AG10803 (cell line): ENCODE measurements at regions not wholly inside any gene's neighbourhood (a gene's known extent, or its start where the extent isn't known, plus 50 kb on each side); places are given as distances from the start of the nearest gene placed in this dataset.
"Not testable (repeated sequence)": the region's sequence is repeated elsewhere in the genome, so short reads cannot be mapped to it uniquely, and the experiment has no call there.

Source experiments
- DNase-seq: peaks from one replicate; pipeline ENCODE4 v3.0.0; 2010; ENCODE audit warnings: low read depth
- H3K4me3 ChIP-seq: 2 replicates; pipeline ENCODE4 v1.5.1; 2011; ENCODE audit warnings: mild to moderate bottlenecking, low read length, control low read depth
- TF ChIP-seq, protein P1 (sequence below): conservative IDR thresholded peaks from 2 replicates; pipeline ENCODE4 v1.5.1; 2011; ENCODE audit warnings: mild to moderate bottlenecking, low read length, control low read depth, inconsistent platforms

DNA sequence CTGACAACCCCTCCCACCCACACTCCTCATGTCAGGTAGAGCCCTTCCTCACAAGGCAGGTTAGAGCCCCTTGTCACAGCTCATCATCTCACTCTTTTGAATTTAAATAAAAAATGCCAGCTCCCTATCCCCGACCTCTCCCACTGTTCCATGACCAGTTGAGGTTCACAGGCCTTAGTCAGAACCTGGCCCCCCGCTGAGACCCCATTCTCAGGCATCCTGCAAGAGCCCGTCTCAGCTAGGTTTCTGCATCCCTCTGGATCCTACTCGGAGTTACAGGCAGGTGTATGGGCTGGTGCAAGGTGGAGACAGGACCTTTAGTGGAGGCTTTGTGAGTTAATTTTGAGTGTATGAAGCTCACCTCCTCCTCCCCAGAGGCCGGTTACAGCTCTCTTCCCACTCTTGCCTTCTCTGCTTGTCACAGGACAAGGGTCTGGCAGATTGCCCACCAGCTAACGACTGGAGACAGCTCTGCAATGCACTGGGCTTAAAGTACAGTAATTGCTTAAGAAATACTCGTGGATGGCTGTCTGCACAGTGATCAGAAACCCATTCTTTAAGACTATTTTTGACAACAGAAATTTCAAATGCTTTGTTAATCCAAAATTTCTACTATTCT lies 394.9 kb upstream of the DPP6 start:
- H3K4me3 ChIP-seq = no peak overlapping the region
- DNase-seq = no peak
- TF ChIP-seq, protein P1, sequence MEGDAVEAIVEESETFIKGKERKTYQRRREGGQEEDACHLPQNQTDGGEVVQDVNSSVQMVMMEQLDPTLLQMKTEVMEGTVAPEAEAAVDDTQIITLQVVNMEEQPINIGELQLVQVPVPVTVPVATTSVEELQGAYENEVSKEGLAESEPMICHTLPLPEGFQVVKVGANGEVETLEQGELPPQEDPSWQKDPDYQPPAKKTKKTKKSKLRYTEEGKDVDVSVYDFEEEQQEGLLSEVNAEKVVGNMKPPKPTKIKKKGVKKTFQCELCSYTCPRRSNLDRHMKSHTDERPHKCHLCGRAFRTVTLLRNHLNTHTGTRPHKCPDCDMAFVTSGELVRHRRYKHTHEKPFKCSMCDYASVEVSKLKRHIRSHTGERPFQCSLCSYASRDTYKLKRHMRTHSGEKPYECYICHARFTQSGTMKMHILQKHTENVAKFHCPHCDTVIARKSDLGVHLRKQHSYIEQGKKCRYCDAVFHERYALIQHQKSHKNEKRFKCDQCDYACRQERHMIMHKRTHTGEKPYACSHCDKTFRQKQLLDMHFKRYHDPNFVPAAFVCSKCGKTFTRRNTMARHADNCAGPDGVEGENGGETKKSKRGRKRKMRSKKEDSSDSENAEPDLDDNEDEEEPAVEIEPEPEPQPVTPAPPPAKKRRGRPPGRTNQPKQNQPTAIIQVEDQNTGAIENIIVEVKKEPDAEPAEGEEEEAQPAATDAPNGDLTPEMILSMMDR = no peak

DNA sequence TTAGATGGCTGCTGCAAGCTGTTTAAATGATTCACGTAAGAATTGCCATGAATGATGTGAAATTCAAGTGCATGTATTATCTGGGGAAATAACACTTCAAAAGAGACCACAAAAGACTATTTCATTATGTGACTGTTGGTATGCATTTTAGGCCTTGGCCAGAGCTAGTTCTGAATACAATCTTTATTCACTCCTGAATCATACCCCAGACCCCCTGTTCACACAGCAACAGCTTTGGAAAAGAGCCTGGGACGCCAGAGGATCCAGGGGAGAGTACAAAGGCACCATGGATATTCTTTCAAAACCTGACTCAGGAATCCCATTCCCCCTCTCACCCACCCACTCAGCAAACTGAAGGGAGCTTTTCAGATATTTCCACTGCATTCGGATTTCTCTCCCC lies 377.1 kb upstream of the DPP6 start:
- H3K4me3 ChIP-seq = no peak overlapping the region
- DNase-seq = no peak
- TF ChIP-seq, protein P1 = no peak

DNA sequence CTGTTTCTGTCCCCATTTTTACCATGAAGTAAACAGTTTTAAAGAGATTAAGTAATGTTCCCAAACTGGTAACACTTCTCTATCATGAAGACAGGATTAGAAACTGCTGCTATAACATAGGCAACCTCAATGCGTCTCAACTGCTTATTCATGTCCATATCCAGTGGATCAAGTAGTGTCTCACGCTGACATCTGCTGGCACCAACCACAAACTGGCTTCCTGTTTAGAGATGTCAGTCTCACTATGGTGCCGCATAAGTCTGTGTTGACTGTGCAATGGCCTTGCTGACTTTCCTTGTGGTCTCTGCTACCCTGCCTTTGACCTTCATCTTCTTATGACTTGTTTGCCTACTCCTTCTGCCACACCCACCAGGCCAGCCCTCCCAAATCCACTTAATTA lies 369.6 kb upstream of the DPP6 start:
- no peak overlapping the region for H3K4me3 ChIP-seq
- no peak for DNase-seq
- TF ChIP-seq, protein P1 = no peak

DNA sequence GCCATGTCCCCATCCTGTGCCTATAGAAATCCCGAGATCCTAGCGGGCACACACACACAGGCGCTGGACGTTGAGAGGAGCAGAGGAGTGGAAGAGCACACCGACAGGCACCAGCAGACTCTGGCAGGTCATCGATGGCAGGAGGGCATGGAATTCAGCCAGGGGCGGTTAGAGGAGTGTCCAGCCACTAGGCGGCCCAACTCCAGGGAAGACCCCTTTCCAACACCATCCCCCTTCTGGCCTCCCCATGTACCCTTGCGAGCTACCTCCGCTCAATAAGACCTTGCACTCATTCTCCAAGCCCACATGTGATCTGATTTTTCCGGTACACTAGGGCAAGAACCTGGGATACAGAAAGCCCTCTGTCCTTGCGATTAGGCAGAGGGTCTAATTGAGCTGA lies 356.0 kb upstream of the DPP6 start:
- TF ChIP-seq, protein P1 = no peak
- DNase-seq = no peak
- no peak overlapping the region for H3K4me3 ChIP-seq

DNA sequence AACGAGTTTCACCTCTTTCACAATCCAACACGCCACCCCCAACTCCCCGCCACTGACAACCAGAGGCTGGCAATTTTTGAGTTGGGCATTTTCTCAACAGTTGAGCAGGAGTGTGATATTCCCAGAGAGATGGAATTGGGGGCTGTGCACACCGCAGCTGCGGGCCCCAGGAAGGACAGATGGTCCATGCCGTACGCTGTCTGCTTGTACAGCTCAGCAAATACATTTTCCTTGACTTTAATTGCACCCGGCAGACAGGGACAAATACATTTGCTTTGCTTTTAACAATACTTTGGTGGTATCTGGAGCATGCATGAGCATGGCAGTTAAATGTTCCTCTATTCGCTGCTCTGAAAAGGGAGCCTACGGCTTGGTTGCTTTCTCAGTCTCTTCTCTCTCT lies 354.2 kb upstream of the DPP6 start:
- TF ChIP-seq, protein P1 = no peak
- no peak overlapping the region for H3K4me3 ChIP-seq
- DNase-seq = no peak

DNA sequence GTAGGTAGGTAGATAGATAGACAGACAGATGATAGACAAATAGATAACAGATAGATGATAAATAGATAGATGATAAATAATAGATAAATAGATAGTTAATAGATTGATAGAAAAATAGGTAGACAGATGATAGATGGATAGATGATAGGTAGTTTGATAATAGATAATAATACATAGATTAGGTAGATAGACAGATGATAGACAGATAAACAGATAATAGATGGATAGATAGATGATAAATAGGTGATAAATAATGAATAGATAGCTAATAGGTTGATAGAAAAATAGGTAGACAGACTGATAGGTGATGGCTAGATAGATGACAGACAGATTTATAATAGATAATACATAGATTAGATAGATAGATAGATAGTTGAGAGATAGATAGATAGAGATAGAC lies 350.5 kb upstream of the DPP6 start:
- H3K4me3 ChIP-seq = no peak overlapping the region
- TF ChIP-seq, protein P1 = no peak

DNA sequence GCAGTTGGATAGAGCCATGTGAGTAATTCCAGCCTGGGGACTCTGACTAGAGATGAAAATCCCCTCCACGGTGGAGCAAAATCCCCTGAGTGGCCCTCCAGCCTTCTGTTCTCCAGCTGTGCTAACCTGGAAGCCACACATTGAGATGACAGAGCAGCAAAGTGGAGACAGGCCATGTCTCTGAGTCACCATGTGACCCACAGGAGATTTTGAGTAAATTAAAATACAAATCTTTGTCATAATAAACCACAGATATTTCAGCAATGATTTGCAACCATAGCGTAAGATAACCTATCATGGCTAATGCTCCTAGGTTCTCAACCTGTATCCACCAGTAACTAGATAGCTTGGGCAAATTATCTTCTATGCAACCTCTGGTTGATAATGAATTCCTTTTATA lies 328.3 kb upstream of the DPP6 start:
- DNase-seq, H3K4me3 ChIP-seq: not testable (repeated sequence)

More for the DNA sequence above, 350.5 kb upstream of the DPP6 start:
- DNase-seq = no peak

DNA sequence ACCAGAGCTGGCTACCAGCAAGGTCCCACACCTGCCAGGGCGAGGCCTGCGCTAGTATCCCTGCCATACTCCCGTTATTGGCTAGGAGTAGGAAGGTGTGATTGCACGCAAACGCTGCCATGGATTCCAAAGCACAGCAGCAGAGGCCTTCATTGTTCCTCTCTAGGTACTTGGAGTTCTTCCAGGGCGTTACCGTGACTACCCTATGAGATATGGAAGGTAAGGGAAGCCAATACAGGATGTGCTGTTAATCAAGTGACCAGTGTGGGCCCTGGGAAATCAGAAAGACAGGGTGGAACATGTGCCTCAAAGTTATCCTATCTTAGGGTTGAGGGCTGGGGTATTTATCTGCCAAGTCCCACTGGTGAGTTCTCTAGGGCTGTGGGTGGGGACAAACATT lies 320.7 kb upstream of the DPP6 start:
- H3K4me3 ChIP-seq, DNase-seq: not testable (repeated sequence)

DNA sequence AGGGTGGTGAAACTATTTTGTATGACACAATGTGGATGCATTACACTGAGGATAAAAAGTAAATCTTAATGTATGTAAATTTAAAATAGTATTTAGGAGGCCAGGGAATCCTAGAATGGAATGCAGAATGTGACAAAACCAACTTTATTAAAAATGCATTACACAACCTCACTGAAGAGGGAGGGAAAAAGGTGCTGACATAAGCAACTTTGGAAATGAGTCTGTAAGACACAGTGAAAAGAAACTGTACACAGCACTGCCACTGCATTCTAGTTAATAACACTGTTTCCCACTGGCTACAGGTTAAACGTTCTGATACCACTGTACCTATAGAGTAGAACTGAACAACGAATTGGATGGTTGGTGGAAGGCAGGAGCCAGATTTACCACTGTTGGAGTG lies 308.8 kb upstream of the DPP6 start:
- DNase-seq, H3K4me3 ChIP-seq: not testable (repeated sequence)

DNA sequence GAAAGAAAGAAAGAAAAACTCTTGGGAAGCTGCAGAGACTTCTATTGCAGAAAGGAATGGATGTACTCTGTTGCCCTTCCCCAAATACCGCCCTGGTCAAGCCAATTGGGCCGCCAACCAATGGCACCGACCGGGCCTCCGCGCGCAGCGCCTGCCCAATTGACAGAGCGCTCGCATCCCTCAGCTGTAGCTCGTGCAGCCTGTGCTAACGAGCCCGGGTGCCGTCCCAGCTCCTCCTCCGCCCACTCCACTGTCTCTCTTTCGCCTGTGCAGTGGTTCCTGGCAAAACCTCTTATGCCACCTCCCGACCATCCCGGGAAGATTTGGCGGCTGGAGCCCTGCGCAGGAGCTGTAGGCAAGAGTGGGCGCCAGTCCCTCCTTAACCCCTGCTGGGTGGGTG lies 304.2 kb upstream of the DPP6 start:
- H3K4me3 ChIP-seq, DNase-seq: not testable (repeated sequence)

DNA sequence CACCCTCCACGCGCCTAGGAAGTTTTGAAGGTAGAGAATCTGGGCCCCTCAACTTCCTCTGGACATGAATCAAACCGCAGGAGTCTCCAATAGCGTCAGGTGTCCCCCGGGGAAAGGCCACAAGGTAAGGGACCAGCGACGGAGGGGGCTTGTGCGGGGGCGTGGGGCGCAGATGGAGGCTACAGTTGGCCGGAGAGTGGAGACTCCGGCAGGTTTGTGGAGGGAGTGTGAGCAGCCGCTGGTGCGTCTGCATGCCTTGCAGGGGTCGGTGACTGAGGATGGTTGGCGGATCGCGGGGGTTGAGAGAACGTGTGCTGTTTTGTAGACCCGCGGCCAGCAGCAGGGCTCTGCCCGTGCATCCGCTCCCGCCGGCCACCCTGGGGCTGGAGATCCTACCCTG lies 303.3 kb upstream of the DPP6 start:
- not testable (repeated sequence) for DNase-seq, H3K4me3 ChIP-seq

DNA sequence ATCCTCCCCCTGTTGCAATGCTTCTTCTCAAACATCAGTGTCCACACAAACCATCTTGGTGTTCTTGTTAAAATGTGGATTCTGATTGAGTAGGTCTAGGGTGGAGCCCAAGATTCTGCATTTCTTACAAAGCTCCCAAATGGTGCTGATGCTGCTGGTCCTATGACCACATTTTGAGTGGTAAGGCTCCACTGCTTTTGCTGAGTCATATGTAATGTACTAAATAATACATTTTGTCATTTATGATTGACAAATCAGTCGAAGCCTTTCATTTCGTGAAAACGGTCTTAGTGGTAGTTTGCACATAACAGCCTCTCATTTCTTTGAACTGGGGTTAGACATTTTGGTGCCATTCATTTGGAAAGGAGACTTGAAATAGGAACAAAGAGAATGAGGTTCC lies 286.3 kb upstream of the DPP6 start:
- DNase-seq, H3K4me3 ChIP-seq: not testable (repeated sequence)

DNA sequence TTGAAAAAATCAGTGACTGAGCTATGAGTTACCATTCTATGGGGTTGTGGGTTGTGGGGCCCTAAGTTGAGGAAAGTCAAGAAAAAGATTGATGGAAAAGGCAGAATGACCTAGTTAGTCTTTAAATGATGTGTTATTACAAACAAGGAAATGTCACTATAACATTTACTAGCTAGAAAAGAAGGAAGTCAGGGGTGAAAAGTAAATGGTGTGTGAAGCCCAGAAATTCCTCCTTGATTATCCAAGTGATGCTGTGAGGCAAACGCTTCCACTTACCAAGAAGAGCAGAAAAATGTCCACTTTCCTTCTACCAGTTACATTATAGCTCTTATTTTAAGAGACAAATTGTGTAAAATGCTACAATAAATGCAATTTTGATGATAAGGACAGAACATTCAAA lies 285.3 kb upstream of the DPP6 start:
- not testable (repeated sequence) for DNase-seq, H3K4me3 ChIP-seq
